Skin epidermis (tissue), 12 donors: ENCODE measurements at regions not wholly inside any gene's neighbourhood (a gene's known extent, or its start where the extent isn't known, plus 50 kb on each side); places are given as distances from the start of the nearest gene placed in this dataset.
"Not testable (repeated sequence)": the region's sequence is repeated elsewhere in the genome, so short reads cannot be mapped to it uniquely, and the experiment has no call there.

Experiments
- H3K27ac ChIP-seq, 21 experiments: fragments of 200-600 bp; sonication (generic) in 11 of 21; one replicate each; pipeline ENCODE4 v1.5.0; 2020; ENCODE audit warnings: mild to moderate bottlenecking in 3 of 21, inconsistent platforms in 2 of 21, moderate library complexity in 2 of 21
- H3K4me3 ChIP-seq, 7 experiments: fragments of 200-600 bp; sonication (generic) in 2 of 7; one replicate each; pipeline ENCODE4 v1.5.0; 2020; ENCODE audit warnings: inconsistent platforms in 2 of 7, mild to moderate bottlenecking in 2 of 7, moderate library complexity in 1 of 7

DNA sequence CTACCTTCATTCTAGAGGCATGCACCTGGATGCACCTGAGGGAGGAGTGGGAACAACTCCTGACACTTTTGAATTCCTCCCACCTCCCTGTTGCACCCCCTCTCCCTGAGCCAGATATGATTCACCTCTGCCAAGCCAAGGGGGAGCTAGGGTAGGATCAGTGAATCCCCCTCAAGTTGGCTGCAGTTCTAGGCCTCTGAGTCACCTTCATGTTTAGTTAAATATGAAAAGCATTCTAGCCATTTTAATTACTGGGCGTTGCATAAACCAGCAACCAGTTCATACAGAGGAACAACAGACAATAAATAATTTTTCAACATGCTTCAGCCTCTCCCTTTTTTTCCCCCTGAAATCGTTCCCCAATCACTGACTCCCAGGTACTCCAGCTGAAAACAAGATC lies 1440.2 kb downstream of the ADGRL3 start:
- H3K4me3 ChIP-seq: no peak overlapping the region
- no peak overlapping the region for H3K27ac ChIP-seq

DNA sequence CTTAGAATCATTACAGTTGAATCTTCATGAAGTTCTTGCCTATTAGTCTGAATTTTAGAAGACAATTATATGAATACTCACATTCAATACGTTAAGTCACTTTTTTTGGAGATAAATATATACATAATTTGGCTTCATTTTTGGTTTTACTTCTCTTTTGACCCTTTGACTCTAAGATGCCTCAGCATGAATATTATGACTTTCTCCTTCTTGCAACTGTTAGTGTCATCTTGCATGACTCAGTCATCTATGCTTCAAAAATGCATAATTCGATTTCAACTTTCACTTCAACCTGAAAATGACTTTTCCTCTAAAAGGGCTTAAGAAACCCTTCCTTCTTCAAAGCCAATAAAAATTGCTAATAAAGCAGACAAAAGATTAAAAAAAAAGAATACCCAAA lies 1427.5 kb downstream of the ADGRL3 start:
- no peak overlapping the region for H3K27ac ChIP-seq

GRCh38 chr4:62627141-62627540 lies 1427.0 kb downstream of the ADGRL3 start:
- H3K4me3 ChIP-seq: no peak overlapping the region
- H3K27ac ChIP-seq: no peak overlapping the region

More for the DNA sequence above, 1427.5 kb downstream of the ADGRL3 start:
- no peak overlapping the region for H3K4me3 ChIP-seq

GRCh38 chr4:62622089-62622488 lies 1422.0 kb downstream of the ADGRL3 start:
- H3K27ac ChIP-seq: no peak overlapping the region

DNA sequence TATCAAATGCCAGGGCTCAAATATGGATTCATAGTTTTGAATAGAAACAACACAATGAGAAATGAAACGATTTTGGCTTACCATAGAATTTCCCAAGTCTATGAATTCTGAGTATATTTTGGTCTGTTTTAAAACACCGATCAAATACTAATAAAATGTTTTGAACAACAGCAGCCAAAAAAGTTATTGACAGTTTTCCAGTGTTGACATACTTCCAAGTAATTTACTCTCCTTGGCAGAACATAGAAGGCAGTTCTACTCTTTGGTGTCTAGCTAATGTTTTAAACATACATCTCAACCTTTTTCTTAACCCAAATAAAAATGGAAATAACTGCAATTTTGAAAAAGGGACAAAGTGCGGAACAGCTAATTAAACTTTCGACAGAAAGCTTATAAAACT lies 1419.8 kb downstream of the ADGRL3 start:
- Histone ChIP-seq H3K4me3 (no peak overlapping the region), H3K27ac (no peak overlapping the region)

More at GRCh38 chr4:62622089-62622488, 1422.0 kb downstream of the ADGRL3 start:
- no peak overlapping the region for H3K4me3 ChIP-seq

GRCh38 chr4:62618042-62618441 lies 1417.9 kb downstream of the ADGRL3 start:
- no peak overlapping the region for H3K27ac ChIP-seq
- H3K4me3 ChIP-seq: no peak overlapping the region

- Histone ChIP-seq H3K4me3 (no peak overlapping the region), H3K27ac (no peak overlapping the region)
Measured at GRCh38 chr4:62601737-62602136, 1401.6 kb downstream of the ADGRL3 start.

GRCh38 chr4:62595265-62595664 lies 1395.1 kb downstream of the ADGRL3 start:
- H3K27ac ChIP-seq, H3K4me3 ChIP-seq: not testable (repeated sequence)

DNA sequence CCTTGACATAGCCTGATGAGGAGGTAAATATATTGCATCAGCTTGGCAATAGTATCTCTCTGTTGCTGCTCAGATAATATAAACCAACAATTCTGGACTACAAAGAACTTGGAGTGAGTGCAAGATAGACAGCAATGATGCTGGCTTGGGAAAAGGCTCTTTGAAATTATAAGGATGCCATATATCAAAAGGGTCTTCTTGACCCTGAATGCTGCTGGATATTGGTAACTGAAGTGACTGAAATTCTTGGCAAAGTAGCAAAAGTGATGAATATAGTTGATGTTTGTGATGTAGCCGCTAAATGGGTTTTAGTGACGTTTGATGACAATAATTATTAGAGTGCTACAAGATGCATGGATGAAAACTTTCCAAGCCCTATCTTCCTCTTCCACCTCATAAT lies 1391.6 kb downstream of the ADGRL3 start:
- Histone ChIP-seq H3K27ac (no peak overlapping the region), H3K4me3 (no peak overlapping the region)

DNA sequence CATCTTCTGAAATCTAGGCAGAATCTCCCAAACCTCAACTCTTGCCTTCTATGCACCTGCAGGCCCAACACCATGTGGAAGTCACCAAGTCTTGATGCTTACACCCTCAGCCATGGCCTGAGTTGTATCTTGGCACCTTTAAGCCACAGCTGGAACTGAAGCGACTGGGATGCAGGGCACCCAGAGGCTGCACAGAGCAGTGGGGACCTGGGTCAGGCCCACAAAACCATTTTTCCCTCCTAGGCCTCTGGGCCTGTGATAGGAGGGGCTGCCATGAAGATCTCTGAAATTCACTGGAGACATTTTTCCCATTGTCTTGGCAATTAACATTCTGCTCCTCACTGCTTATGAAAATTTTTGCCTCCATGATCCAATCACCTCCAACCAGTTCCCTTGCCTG lies 1388.5 kb downstream of the ADGRL3 start:
- Histone ChIP-seq H3K4me3 (no peak overlapping the region), H3K27ac (no peak overlapping the region)

DNA sequence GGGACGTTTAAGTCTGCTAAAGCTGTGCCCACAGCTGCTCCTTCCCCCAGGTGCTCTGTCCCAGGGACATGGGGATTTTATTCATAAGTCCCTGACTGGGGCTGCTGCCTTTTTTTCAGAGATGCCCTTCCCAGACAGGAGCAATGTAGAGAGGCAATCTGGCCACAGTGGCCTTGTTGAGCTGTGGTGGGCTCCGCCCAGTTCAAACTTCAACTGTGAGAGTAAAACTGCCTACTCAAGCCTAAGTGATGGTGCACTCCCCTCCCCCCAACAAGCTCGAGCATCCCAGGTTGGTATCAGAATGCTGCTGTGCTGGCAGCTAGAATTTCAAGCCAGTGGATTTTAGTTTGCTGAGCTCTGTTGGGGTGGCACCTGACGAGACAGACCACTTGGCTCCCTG lies 1371.4 kb downstream of the ADGRL3 start:
- H3K27ac ChIP-seq: no peak overlapping the region
- no peak overlapping the region for H3K4me3 ChIP-seq

GRCh38 chr4:62560858-62561257 lies 1360.7 kb downstream of the ADGRL3 start:
- no peak overlapping the region for H3K27ac ChIP-seq
- no peak overlapping the region for H3K4me3 ChIP-seq

- H3K27ac ChIP-seq: no peak overlapping the region
Measured at GRCh38 chr4:62550121-62550520, 1350.0 kb downstream of the ADGRL3 start.

DNA sequence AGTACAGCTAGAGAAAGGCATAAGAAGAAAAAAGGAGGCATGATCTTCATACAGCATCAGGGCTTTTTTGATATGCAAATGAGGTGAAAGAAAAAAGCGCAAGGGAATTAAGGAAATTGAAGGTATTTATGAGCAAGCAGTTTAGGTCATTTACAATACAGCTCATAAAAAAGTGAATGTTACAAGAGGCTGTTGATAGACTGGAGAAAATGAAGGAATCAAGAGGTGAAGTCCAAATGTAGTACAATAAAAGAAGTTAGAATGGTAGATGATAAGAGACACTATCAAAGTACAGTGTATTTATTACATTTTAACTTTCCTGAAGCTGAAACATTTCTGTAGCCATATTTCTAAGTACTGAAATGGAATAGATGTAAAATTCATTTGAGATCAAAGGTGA lies 1349.5 kb downstream of the ADGRL3 start:
- Histone ChIP-seq H3K4me3 (no peak overlapping the region), H3K27ac (no peak overlapping the region)

More at GRCh38 chr4:62550121-62550520, 1350.0 kb downstream of the ADGRL3 start:
- H3K4me3 ChIP-seq: no peak overlapping the region

GRCh38 chr4:62548765-62549164 lies 1348.6 kb downstream of the ADGRL3 start:
- Histone ChIP-seq H3K27ac (no peak overlapping the region), H3K4me3 (no peak overlapping the region)

GRCh38 chr4:62548108-62548524 lies 1348.0 kb downstream of the ADGRL3 start:
- Histone ChIP-seq H3K27ac (no peak overlapping the region), H3K4me3 (no peak overlapping the region)

DNA sequence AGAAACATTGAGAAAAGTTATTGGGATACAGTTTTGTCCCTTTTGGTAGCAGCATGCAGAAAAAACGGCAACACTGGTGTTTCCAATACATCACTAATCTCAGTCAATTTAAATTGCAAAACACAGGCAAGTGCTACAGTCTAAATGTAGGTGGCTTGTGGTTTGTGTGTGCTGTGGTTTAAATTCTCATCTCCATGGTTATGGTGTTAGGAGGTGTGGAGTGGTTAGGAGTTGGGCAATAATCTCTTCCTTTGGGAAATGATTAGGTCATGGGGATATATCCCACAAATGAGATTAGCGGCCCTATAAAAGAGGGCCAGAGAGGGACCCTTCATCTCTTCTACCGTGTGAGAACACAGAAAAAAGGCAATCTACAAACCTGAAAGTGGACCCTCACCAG lies 1344.3 kb downstream of the ADGRL3 start:
- Histone ChIP-seq H3K27ac (no peak overlapping the region), H3K4me3 (no peak overlapping the region)

GRCh38 chr4:62543002-62543401 lies 1342.9 kb downstream of the ADGRL3 start:
- Histone ChIP-seq H3K27ac (no peak overlapping the region), H3K4me3 (no peak overlapping the region)

DNA sequence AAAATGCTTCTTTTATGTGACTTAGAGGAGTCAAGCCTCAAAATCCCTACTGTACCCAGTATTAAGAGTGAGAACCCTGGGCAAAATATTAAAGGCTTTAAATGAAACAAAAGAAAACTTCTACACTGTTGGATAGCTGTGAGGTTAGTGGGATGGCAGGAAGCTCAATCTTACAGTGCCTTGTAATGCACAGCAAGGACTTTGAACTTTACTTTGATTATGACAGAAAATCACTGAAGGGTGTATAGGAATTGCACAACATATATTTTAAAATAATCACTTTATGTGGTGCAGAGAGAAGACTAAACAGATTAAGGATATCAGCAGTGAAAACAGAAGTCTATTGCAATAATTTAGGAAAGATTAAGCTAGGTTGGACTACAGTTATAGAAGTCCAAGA lies 1333.4 kb downstream of the ADGRL3 start:
- H3K27ac ChIP-seq: no peak overlapping the region

DNA sequence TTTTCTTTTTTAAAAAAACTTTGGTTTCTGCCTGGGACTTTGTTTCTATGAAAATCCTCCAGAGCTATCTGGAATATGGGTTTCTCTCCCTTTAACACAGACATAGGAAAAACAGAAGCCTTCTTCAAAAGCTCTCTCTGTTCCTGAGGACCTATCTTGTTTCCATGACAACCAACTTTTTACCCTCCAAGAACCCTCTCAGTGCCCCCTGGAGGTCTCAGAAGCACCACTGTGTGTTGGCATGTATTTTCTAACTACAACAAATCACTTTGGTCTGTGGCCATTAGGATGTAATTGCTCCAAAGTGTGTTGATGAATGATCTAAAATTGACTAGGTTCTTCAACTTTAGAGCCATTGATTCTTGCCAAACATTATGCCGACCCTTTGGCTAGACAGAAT lies 1331.6 kb downstream of the ADGRL3 start:
- Histone ChIP-seq H3K4me3 (no peak overlapping the region), H3K27ac (no peak overlapping the region)

More for the DNA sequence above, 1333.4 kb downstream of the ADGRL3 start:
- H3K4me3 ChIP-seq: no peak overlapping the region

DNA sequence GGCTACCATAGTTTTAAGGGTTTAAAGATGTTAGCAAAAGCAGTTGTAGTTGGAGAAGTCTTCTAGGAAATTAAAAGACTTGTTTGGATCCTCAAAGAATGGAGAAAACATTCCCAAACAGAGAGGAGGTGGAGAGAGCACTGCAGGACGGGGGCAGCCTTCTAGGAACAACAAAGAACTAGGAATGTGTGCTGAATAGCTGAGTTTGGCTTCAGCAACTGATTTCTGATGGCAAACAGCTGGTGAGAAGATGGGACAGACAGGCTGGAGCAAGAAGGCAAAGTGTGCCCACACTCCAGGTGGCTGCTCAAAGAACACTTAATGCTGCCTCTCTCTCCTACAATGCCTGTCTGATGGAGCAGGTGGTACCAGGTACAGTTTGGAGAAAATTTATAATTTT lies 1331.1 kb downstream of the ADGRL3 start:
- no peak overlapping the region for H3K4me3 ChIP-seq

DNA sequence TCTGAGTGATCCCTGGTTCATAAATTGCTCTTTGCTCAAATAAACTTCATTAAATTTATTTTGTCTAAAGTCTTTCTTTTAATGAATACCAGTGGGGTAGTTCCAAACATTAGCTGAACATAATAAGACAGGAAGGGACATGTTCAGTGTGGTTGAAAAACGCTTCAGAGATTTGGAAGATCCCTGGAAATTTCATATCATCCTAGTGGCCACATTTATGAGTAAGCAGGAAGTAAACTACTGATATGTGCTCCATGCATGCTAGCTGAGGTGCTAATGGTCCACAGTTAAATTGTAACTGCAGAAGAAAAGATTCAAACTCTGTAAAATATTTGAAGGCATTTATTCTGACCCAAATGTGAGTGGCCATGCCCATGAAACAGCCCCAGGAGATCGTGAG lies 1328.7 kb downstream of the ADGRL3 start:
- Histone ChIP-seq H3K27ac (no peak overlapping the region), H3K4me3 (no peak overlapping the region)

More for the DNA sequence above, 1331.1 kb downstream of the ADGRL3 start:
- no peak overlapping the region for H3K27ac ChIP-seq

DNA sequence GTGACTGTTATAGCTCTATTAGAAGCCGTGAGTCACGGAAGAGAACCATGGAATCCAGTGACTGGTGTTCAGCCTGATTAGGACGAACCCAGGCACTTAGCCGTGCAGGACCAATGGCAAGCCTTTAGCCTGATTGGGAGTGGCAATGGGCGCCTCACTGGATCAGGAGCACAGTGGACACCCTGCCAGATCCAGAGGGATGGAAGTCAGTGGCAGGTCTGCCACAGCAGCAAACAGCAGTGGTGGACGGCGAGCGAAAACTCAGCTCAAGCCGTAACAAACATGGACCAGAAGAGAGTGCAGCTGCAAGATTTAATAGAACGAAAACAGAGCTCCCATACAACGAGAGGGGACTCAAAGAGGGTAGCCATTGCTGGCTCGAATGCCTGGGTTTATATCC lies 1326.5 kb downstream of the ADGRL3 start:
- H3K27ac ChIP-seq: no peak overlapping the region
- H3K4me3 ChIP-seq: no peak overlapping the region
